Astrocyte (in vitro differentiated cells and primary cell): ENCODE measurements at regions not wholly inside any gene's neighbourhood (a gene's known extent, or its start where the extent isn't known, plus 50 kb on each side); places are given as distances from the start of the nearest gene placed in this dataset.

Source experiments
- DNase-seq: peaks from one replicate; pipeline ENCODE4 v3.0.0-alpha.2; 2010; ENCODE audit warnings: low read depth
- FAIRE-seq: peaks from 2 replicates; lab custom pipeline; 2011; peaks lifted over from hg19 to GRCh38; lab: Jason Lieb, UNC
- H2AFZ ChIP-seq: 2 replicates; pipeline ENCODE4 v1.6.0; 2012; ENCODE audit warnings: low read depth, low read length, inconsistent platforms
- H3K27ac ChIP-seq: 2 replicates; pipeline ENCODE4 v1.5.1; 2011; ENCODE audit warnings: low read depth, low read length, inconsistent platforms
- H3K27me3 ChIP-seq: 2 replicates; pipeline ENCODE4 v1.6.0; 2011; ENCODE audit warnings: low read length, inconsistent platforms; ENCODE audit not compliant: insufficient read depth
- H3K36me3 ChIP-seq: 2 replicates; pipeline ENCODE4 v1.5.1; 2011; ENCODE audit warnings: low read length, inconsistent platforms; ENCODE audit not compliant: insufficient read depth
- H3K4me1 ChIP-seq: 2 replicates; pipeline ENCODE4 v1.5.1; 2011; ENCODE audit warnings: low read length, inconsistent platforms; ENCODE audit not compliant: insufficient read depth
- H3K4me2 ChIP-seq: 2 replicates; pipeline ENCODE4 v1.6.0; 2012; ENCODE audit warnings: low read length, inconsistent platforms
- H3K4me3 ChIP-seq: 2 replicates; pipeline ENCODE4 v1.5.1; 2011; ENCODE audit warnings: low read depth, mild to moderate bottlenecking, low read length, inconsistent platforms; ENCODE audit not compliant: insufficient read depth
- H3K79me2 ChIP-seq: 2 replicates; pipeline ENCODE4 v1.6.0; 2012; ENCODE audit warnings: mild to moderate bottlenecking, low read length, inconsistent platforms; ENCODE audit not compliant: insufficient read depth
- H3K9ac ChIP-seq: 2 replicates; pipeline ENCODE4 v1.6.0; 2012; ENCODE audit warnings: mild to moderate bottlenecking, low read length, inconsistent platforms
- H3K9me3 ChIP-seq: 2 replicates; pipeline ENCODE4 v1.5.1; 2012; ENCODE audit warnings: low read depth, mild to moderate bottlenecking, low read length, inconsistent platforms; ENCODE audit not compliant: insufficient read depth
- H4K20me1 ChIP-seq: 2 replicates; pipeline ENCODE4 v1.6.0; 2012; ENCODE audit warnings: low read length, inconsistent platforms; ENCODE audit not compliant: insufficient read depth
- H3K27ac Mint-ChIP-seq: one replicate; pipeline ENCODE4 v1.8.0; 2021; ENCODE audit warnings: mild to moderate bottlenecking, mixed read lengths; ENCODE audit not compliant: unreplicated experiment
- H3K27me3 Mint-ChIP-seq: one replicate; pipeline ENCODE4 v1.8.0; 2021; ENCODE audit warnings: low read depth, mixed read lengths; ENCODE audit not compliant: unreplicated experiment
- H3K36me3 Mint-ChIP-seq: one replicate; pipeline ENCODE4 v1.8.0; 2021; ENCODE audit warnings: low read depth, mixed read lengths; ENCODE audit not compliant: unreplicated experiment
- H3K4me1 Mint-ChIP-seq: one replicate; pipeline ENCODE4 v1.8.0; 2021; ENCODE audit warnings: low read depth, mixed read lengths; ENCODE audit not compliant: unreplicated experiment
- H3K4me3 Mint-ChIP-seq: one replicate; pipeline ENCODE4 v1.8.0; 2021; ENCODE audit warnings: mild to moderate bottlenecking, moderate library complexity, mixed read lengths; ENCODE audit not compliant: unreplicated experiment
- H3K9me3 Mint-ChIP-seq: one replicate; pipeline ENCODE4 v1.8.0; 2021; ENCODE audit warnings: mild to moderate bottlenecking, mixed read lengths; ENCODE audit not compliant: unreplicated experiment
- EZH2 ChIP-seq: IDR thresholded peaks from 2 replicates; pipeline ENCODE4 v1.6.1; 2012; ENCODE audit warnings: mild to moderate bottlenecking, low read length, inconsistent platforms; ENCODE audit not compliant: insufficient read depth
- TF ChIP-seq, protein P1 (sequence below): IDR thresholded peaks from 2 replicates; pipeline ENCODE4 v1.5.1; 2011; ENCODE audit warnings: low read depth, mild to moderate bottlenecking, inconsistent platforms, low read length, moderate library complexity; ENCODE audit not compliant: insufficient read depth

DNA sequence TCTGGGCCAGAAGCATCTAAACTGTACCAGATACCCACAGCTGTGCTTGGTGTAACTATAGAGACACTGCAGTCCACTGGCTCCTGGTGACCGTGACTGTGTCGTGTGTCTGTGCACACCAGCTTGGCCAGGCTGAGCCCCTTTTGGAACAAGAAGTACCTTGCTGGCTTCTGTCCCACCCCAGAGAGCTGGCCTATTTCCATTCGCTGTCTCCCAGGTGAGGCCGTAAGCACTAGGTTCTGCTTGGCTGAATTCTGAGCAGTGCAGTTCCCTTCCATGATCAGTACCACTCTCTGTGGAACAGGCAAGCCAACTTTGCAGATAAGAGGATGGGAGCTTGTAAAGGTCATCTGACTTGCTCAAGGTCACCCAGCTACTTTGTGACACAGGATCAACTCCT, 119.9 kb upstream of the DNAH14 start:
- no peak for TF ChIP-seq EZH2
- TF ChIP-seq, protein P1, sequence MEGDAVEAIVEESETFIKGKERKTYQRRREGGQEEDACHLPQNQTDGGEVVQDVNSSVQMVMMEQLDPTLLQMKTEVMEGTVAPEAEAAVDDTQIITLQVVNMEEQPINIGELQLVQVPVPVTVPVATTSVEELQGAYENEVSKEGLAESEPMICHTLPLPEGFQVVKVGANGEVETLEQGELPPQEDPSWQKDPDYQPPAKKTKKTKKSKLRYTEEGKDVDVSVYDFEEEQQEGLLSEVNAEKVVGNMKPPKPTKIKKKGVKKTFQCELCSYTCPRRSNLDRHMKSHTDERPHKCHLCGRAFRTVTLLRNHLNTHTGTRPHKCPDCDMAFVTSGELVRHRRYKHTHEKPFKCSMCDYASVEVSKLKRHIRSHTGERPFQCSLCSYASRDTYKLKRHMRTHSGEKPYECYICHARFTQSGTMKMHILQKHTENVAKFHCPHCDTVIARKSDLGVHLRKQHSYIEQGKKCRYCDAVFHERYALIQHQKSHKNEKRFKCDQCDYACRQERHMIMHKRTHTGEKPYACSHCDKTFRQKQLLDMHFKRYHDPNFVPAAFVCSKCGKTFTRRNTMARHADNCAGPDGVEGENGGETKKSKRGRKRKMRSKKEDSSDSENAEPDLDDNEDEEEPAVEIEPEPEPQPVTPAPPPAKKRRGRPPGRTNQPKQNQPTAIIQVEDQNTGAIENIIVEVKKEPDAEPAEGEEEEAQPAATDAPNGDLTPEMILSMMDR = no peak
- H3K27ac Mint-ChIP-seq = no peak overlapping the region
- H3K9ac ChIP-seq = no peak overlapping the region
- H3K27me3 Mint-ChIP-seq = peaks cover 7% of the 10 kb centered on the region
- H2AFZ ChIP-seq = no peak overlapping the region
- no peaks in the 10 kb centered on the region for H3K9me3 ChIP-seq
- no peak overlapping the region for H3K4me3 Mint-ChIP-seq
- H3K36me3 Mint-ChIP-seq = peaks cover 2% of the 10 kb centered on the region
- peaks cover 13% of the 10 kb centered on the region for H3K9me3 Mint-ChIP-seq
- H3K36me3 ChIP-seq = no peaks in the 10 kb centered on the region
- no peaks in the 10 kb centered on the region for H3K4me1 Mint-ChIP-seq
- no peak overlapping the region for H3K4me2 ChIP-seq
- H4K20me1 ChIP-seq = no peaks in the 10 kb centered on the region
- H3K27me3 ChIP-seq = peaks cover 4% of the 10 kb centered on the region
- no peak for DNase-seq
- no peak for FAIRE-seq
- no peak overlapping the region for H3K4me3 ChIP-seq
- H3K79me2 ChIP-seq = no peaks in the 10 kb centered on the region
- no peaks in the 10 kb centered on the region for H3K4me1 ChIP-seq
- H3K27ac ChIP-seq = no peak overlapping the region

DNA sequence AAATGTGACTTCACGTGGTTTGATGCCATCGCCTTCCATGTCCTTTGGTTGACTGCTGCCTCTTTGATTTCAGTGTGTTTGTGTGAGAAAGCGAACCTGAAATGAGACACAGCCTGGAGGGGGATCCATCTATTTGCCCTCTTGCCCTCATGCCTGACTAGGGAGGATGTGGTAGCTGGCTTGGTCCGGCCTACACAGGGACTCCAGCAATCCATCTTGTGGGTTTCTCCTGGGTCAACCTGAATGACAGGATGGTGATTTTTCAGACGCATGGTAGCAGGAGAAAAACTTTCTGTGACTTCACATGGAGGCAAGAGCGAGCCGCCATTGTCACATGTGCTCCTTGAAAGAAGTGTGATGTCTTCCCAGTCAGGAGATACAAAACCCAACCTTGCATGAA, 117.9 kb upstream of the DNAH14 start:
- Mint-ChIP-seq H3K27me3 (peaks cover 3% of the 10 kb centered on the region), H3K36me3 (no peaks in the 10 kb centered on the region), H3K4me1 (no peaks in the 10 kb centered on the region), H3K9me3 (peaks cover 13% of the 10 kb centered on the region), H3K4me3 (no peak overlapping the region), H3K27ac (no peak overlapping the region)
- H3K36me3 ChIP-seq = no peaks in the 10 kb centered on the region
- H3K9ac ChIP-seq = no peak overlapping the region
- H4K20me1 ChIP-seq = no peaks in the 10 kb centered on the region
- H2AFZ ChIP-seq = no peak overlapping the region
- FAIRE-seq (no peak), DNase-seq (no peak)
- H3K4me1 ChIP-seq = no peaks in the 10 kb centered on the region
- no peak overlapping the region for H3K4me3 ChIP-seq
- TF ChIP-seq, protein P1 = no peak
- TF ChIP-seq EZH2 = no peak
- no peaks in the 10 kb centered on the region for H3K9me3 ChIP-seq
- H3K27me3 ChIP-seq = no peaks in the 10 kb centered on the region
- no peak overlapping the region for H3K27ac ChIP-seq
- no peaks in the 10 kb centered on the region for H3K79me2 ChIP-seq
- H3K4me2 ChIP-seq = no peak overlapping the region

DNA sequence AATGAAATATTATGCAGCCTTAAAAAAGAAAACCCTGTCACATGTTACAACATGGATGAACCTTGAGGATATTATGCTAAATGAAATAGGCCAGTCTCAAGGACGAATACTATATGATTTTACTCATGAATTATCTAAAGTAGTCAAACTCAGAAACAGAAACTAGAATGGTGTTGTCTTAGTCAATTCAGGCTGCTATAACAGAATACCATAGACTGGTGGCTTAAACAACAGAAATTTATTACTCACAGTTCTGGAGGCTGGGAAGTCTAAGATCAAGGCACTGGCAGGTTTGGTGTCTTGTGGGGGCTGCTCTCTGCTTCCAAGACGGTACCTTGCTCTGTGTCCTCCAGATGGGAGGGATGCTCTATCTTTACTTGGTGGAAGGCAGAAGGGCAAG, 113.8 kb upstream of the DNAH14 start:
- H3K27ac ChIP-seq = no peak overlapping the region
- no peaks in the 10 kb centered on the region for H3K36me3 Mint-ChIP-seq
- no peak overlapping the region for H3K4me3 Mint-ChIP-seq
- no peaks in the 10 kb centered on the region for H3K4me1 ChIP-seq
- TF ChIP-seq, protein P1 = no peak
- no peak for TF ChIP-seq EZH2
- H3K4me3 ChIP-seq = no peak overlapping the region
- DNase-seq = no peak
- no peaks in the 10 kb centered on the region for H3K27me3 ChIP-seq
- no peaks in the 10 kb centered on the region for H4K20me1 ChIP-seq
- H3K79me2 ChIP-seq = no peaks in the 10 kb centered on the region
- H3K4me1 Mint-ChIP-seq = no peaks in the 10 kb centered on the region
- H3K9me3 Mint-ChIP-seq = peaks cover 19% of the 10 kb centered on the region
- H2AFZ ChIP-seq = no peak overlapping the region
- no peak overlapping the region for H3K27ac Mint-ChIP-seq
- H3K27me3 Mint-ChIP-seq = peaks cover 11% of the 10 kb centered on the region
- H3K9me3 ChIP-seq = no peaks in the 10 kb centered on the region
- no peak for FAIRE-seq
- no peaks in the 10 kb centered on the region for H3K36me3 ChIP-seq
- H3K9ac ChIP-seq = no peak overlapping the region
- H3K4me2 ChIP-seq = no peak overlapping the region
